ENCODE measurements at regions not wholly inside any gene's neighbourhood (a gene's known extent, or its start where the extent isn't known, plus 50 kb on each side); places are given as distances from the start of the nearest gene placed in this dataset.

- POLR2A ChIA-PET = interaction anchor here (0.9 to 4.7 kb wide), 8 partner anchors 10 to 100 kb away, joined by 3 to 37 read pairs (median 6); partner anchors contain the start of gene CHD2
- H3K9me2 ChIP-seq (ENCODE audit: insufficient read depth) = no peaks in the 10 kb centered on the region
- H3K4me2 ChIP-seq (ENCODE audit: low read length) = peak overlapping the region; percentile 73
- H3K27ac ChIP-seq (ENCODE audit: low read depth, low read length) = peak overlapping the region; percentile 44; the same call in 1 of the 2 replicates
- no peaks in the 10 kb centered on the region for H3K27me3 ChIP-seq (ENCODE audit: insufficient read depth, low read length)
- H3K79me2 ChIP-seq (ENCODE audit: insufficient read depth, low read length) = no peaks in the 10 kb centered on the region
- no peak overlapping the region for H2AFZ ChIP-seq (ENCODE audit: low read depth, low read length, poor library complexity, severe bottlenecking)
- ATAC-seq (0 out of 2 replicates have a peak, but pooled peaks have one; percentile 21), DNase-seq (ENCODE audit: low read depth, low spot score) (no peak)
- CTCF ChIA-PET = interaction anchor here (1.3 to 2.1 kb wide), 3 partner anchors 11 to 78 kb away, joined by 3 to 11 read pairs (median 4); partner anchors contain the start of gene CHD2
- no TSS peak for BruUV-seq (replicated peaks)
- no peaks in the 10 kb centered on the region for H3K9me3 ChIP-seq (ENCODE audit: control insufficient read depth in 1 of 2, insufficient read depth in 1 of 2, low read depth in 1 of 2, low read length in 2 of 2)
- no peaks in the 10 kb centered on the region for H4K20me1 ChIP-seq (ENCODE audit: insufficient read depth)
- peak overlapping the region; percentile 41 for H3K9ac ChIP-seq (ENCODE audit: low read length)
- intact Hi-C loops (cut with micrococcal nuclease) = loop anchor here (2.0 to 5.0 kb wide), 3 partner anchors 17 to 81 kb away; partner anchors contain the start of gene CHD2
- peak overlapping the region in 1 of 2 experiments; percentile 26; a peak in 2 of 4 replicates for H3K4me3 ChIP-seq (replicated peaks in 1 of 2; ENCODE audit: low read depth in 1 of 2, low read length in 2 of 2)
- RAD21 ChIA-PET (ENCODE audit: low non-redundant PET in 1 of 2, low total read pairs in 2 of 2, uncharacterized antibody in 2 of 2, unreplicated experiment in 2 of 2) = interaction anchor here (1.1 to 1.2 kb wide), 2 partner anchors 60 to 61 kb away, joined by 5 to 6 read pairs; no protein-coding TSS in a partner anchor
- no peaks in the 10 kb centered on the region for H3K36me3 ChIP-seq (ENCODE audit: control insufficient read depth in 1 of 2, insufficient read depth in 2 of 2, low read length in 2 of 2)
- H3K4me1 ChIP-seq (ENCODE audit: control insufficient read depth in 1 of 2, insufficient read depth in 2 of 2, low read length in 2 of 2) = peaks cover 41 to 66% of the 10 kb centered on the region in 2 experiments
- peak; percentile 60 for TF ChIP-seq FOSL1 (IDR thresholded peaks at IDR 0.05; ENCODE audit: low read depth)
- TF ChIP-seq REST (IDR thresholded peaks at IDR 0.05; ENCODE audit: low read depth) = no peak
- TF ChIP-seq ZNF274 (IDR thresholded peaks at IDR 0.05; ENCODE audit: low read depth, low read length) = no peak
- TF ChIP-seq JUND (IDR thresholded peaks at IDR 0.05) = peak; percentile 44; the same call in 1 of the 2 replicates
- no peak for TF ChIP-seq CEBPB (IDR thresholded peaks at IDR 0.05; ENCODE audit: low read depth)
- TF ChIP-seq TCF7L2 (IDR thresholded peaks at IDR 0.05; ENCODE audit: borderline replicate concordance, extremely low read depth, insufficient read depth, insufficient read length) = no peak
- TF ChIP-seq EZH2phosphoT487 (IDR thresholded peaks at IDR 0.05; ENCODE audit: borderline replicate concordance) = no peak
- no peak for TF ChIP-seq EZH2 (IDR thresholded peaks at IDR 0.05)
- no peak for TF ChIP-seq EGR1 (IDR thresholded peaks at IDR 0.05; ENCODE audit: low read depth)
- TF ChIP-seq ZBTB33 (IDR thresholded peaks at IDR 0.05; ENCODE audit: extremely low read depth, insufficient replicate concordance, low read length) = no peak
- TF ChIP-seq RAD21 (IDR thresholded peaks at IDR 0.05; ENCODE audit: low read depth) = no peak
- no peak for TF ChIP-seq ELF1 (IDR thresholded peaks at IDR 0.05; ENCODE audit: borderline replicate concordance, low read depth)
- no peak for TF ChIP-seq CTCF (IDR thresholded peaks at IDR 0.05 in 2 of 3, conservative IDR thresholded peaks at IDR 0.05 in 1 of 3; ENCODE audit: borderline replicate concordance in 1 of 3, insufficient read depth in 1 of 3, low read depth in 2 of 3, low read length in 2 of 3)
- peak; percentile 41; the same call in 1 of the 2 replicates for TF ChIP-seq CBX3 (IDR thresholded peaks at IDR 0.05; ENCODE audit: low read depth)
- TF ChIP-seq MAX (IDR thresholded peaks at IDR 0.05) = 0 out of 2 replicates have a peak, but pooled peaks have one; percentile 15
- TF ChIP-seq POLR2AphosphoS5 (IDR thresholded peaks at IDR 0.05; ENCODE audit: low read depth, low read length) = peak; percentile 37
- TF ChIP-seq SRF (IDR thresholded peaks at IDR 0.05; ENCODE audit: low read depth) = no peak
- TF ChIP-seq ATF3 (IDR thresholded peaks at IDR 0.05) = no peak
- TF ChIP-seq POLR2A (IDR thresholded peaks at IDR 0.05; ENCODE audit: borderline replicate concordance, extremely low read depth, insufficient read depth, insufficient read length) = no peak
Measured at GRCh38 chr15:92821491-92822116, 78.5 kb upstream of the CHD2 start.

Data from HCT116 (cell line).